HEK293 (cell line): ENCODE measurements at regions not wholly inside any gene's neighbourhood (a gene's known extent, or its start where the extent isn't known, plus 50 kb on each side); places are given as distances from the start of the nearest gene placed in this dataset.

Experiments
- AEBP2 ChIP-seq: fragments of 450-650 bp; formaldehyde crosslinking; IDR thresholded peaks from 2 replicates; pipeline ENCODE4 v1.5.1; 2016; ENCODE audit warnings: missing biosample characterization, missing genetic modification characterization, borderline replicate concordance
- ATF2 ChIP-seq: fragments of 450-650 bp; formaldehyde crosslinking; IDR thresholded peaks from 2 replicates; pipeline ENCODE4 v1.5.1; 2016; ENCODE audit warnings: missing biosample characterization, missing genetic modification characterization, low read depth
- BCL11A ChIP-seq: fragments of 450-650 bp; formaldehyde crosslinking; IDR thresholded peaks from 2 replicates; pipeline ENCODE4 v1.5.1; 2016; ENCODE audit warnings: low read depth, missing biosample characterization, missing genetic modification characterization
- CTCF ChIP-seq: fragments of 450-650 bp; formaldehyde crosslinking; IDR thresholded peaks from 2 replicates; pipeline ENCODE4 v1.5.1; 2016; ENCODE audit warnings: missing biosample characterization, missing genetic modification characterization
- PRDM4 ChIP-seq: fragments of 450-650 bp; formaldehyde crosslinking; IDR thresholded peaks from 2 replicates; pipeline ENCODE4 v1.5.1; 2017; ENCODE audit warnings: missing biosample characterization, missing genetic modification characterization
- REST ChIP-seq: fragments of 450-650 bp; formaldehyde crosslinking; IDR thresholded peaks from 2 replicates; pipeline ENCODE4 v1.5.1; 2016; ENCODE audit warnings: missing biosample characterization, missing genetic modification characterization
- SP2 ChIP-seq: fragments of 450-650 bp; formaldehyde crosslinking; IDR thresholded peaks from 2 replicates; pipeline ENCODE4 v1.5.1; 2016; ENCODE audit warnings: missing biosample characterization, missing genetic modification characterization
- ZNF19 ChIP-seq: fragments of 450-650 bp; formaldehyde crosslinking; IDR thresholded peaks from 2 replicates; pipeline ENCODE4; 2016; ENCODE audit warnings: missing biosample characterization, missing genetic modification characterization, low read depth
- ZNF274 ChIP-seq, 2 experiments: fragments of 200-500 bp in 1 of 2; fragments of 450-650 bp in 1 of 2; sonication (Bioruptor generic) in 1 of 2; formaldehyde crosslinking in 1 of 2; IDR thresholded peaks; 2 replicates each; pipeline versions ENCODE4 v1.5.1 to v1.6.1; 2014 to 2016; ENCODE audit warnings: borderline replicate concordance in 1 of 2, inconsistent platforms in 1 of 2, low read length in 1 of 2, missing biosample characterization in 1 of 2, missing genetic modification characterization in 1 of 2
- ZNF280D ChIP-seq: fragments of 450-650 bp; formaldehyde crosslinking; IDR thresholded peaks from 2 replicates; pipeline ENCODE4 v1.5.1; 2016; ENCODE audit warnings: missing biosample characterization, missing genetic modification characterization
- ZNF423 ChIP-seq: fragments of 450-650 bp; formaldehyde crosslinking; IDR thresholded peaks from 2 replicates; pipeline ENCODE4 v1.5.1; 2016; ENCODE audit warnings: missing biosample characterization, missing genetic modification characterization
- ZNF514 ChIP-seq: fragments of 450-650 bp; formaldehyde crosslinking; IDR thresholded peaks from 2 replicates; pipeline ENCODE4 v1.5.1; 2016; ENCODE audit warnings: missing biosample characterization, missing genetic modification characterization

- TF ChIP-seq CTCF (tag by site-specific recombination) (no peak), PRDM4 (tag by site-specific recombination) (no peak), ZNF274 (IDR thresholded peaks at IDR 0.05; ENCODE audit: low read length) (no peak), ZNF274 (tag by site-specific recombination; IDR thresholded peaks at IDR 0.05; ENCODE audit: borderline replicate concordance) (no peak), ATF2 (tag by site-specific recombination) (no peak), ZNF280D (tag by site-specific recombination) (no peak), SP2 (no peak), AEBP2 (tag by site-specific recombination) (no peak), BCL11A (tag by site-specific recombination) (no peak), ZNF19 (tag by site-specific recombination) (no peak), REST (tag by site-specific recombination) (no peak), ZNF423 (tag by site-specific recombination) (no peak), ZNF514 (tag by site-specific recombination) (no peak)
Observed at GRCh38 chr3:147161833-147162232, 244.5 kb downstream of the ZIC4 start.
